Heart left ventricle (tissue), 16 donors: ENCODE measurements at regions not wholly inside any gene's neighbourhood (a gene's known extent, or its start where the extent isn't known, plus 50 kb on each side); places are given as distances from the start of the nearest gene placed in this dataset.

ENCODE experiments used
- ATAC-seq, 4 donors: fragments of 200-7000 bp; cut with Tn5 transposase; one replicate each; pipeline ENCODE4 v1.9.1; 2020 to 2022; ENCODE audit warnings: moderate library complexity in 4 of 4, mild to moderate bottlenecking in 3 of 4, moderate number of reproducible peaks in 1 of 4
- DNase-seq, 5 donors: peaks; one replicate each; pipeline ENCODE4 v3.0.0-alpha.2; 2020
- H3K27ac ChIP-seq, 12 donors: fragments of 200-600 bp; sonication (generic) in 4 of 12; one replicate each; pipeline versions ENCODE4 v1.5.0 to v1.8.0; 2016 to 2022; ENCODE audit warnings: mild to moderate bottlenecking in 2 of 12
- H3K27me3 ChIP-seq, 9 donors: fragments of 200-600 bp; sonication (generic) in 2 of 9; one replicate each; pipeline versions ENCODE4 v1.5.1 to v1.8.0; 2016 to 2022; ENCODE audit warnings: mild to moderate bottlenecking in 3 of 9
- H3K36me3 ChIP-seq, 9 donors: fragments of 200-600 bp; sonication (generic) in 2 of 9; one replicate each; pipeline versions ENCODE4 v1.5.0 to v1.8.0; 2018 to 2022; ENCODE audit warnings: mild to moderate bottlenecking in 2 of 9
- H3K4me1 ChIP-seq, 12 donors: fragments of 200-600 bp; sonication (generic) in 4 of 12; one replicate each; pipeline versions ENCODE4 v1.5.0 to v1.8.0; 2016 to 2022; ENCODE audit warnings: mild to moderate bottlenecking in 3 of 12
- H3K4me3 ChIP-seq, 12 donors: fragments of 200-600 bp; sonication (generic) in 4 of 12; one replicate each; pipeline versions ENCODE4 v1.5.0 to v1.8.0; 2017 to 2022; ENCODE audit warnings: mild to moderate bottlenecking in 9 of 12, moderate library complexity in 4 of 12
- H3K9me3 ChIP-seq, 12 donors: fragments of 200-600 bp; sonication (generic) in 4 of 12; one replicate each; pipeline versions ENCODE4 v1.5.0 to v1.8.0; 2016 to 2022; ENCODE audit warnings: mild to moderate bottlenecking in 1 of 12
- CTCF ChIP-seq, 12 donors: fragments of 200-600 bp; sonication (generic) in 4 of 12; IDR thresholded peaks; one replicate each; pipeline versions ENCODE4 v1.5.0 to v1.8.0; 2018 to 2022; ENCODE audit warnings: antibody characterized with exemption in 12 of 12, mild to moderate bottlenecking in 5 of 12
- POLR2A ChIP-seq, 2 donors: fragments of 450-650 bp; IDR thresholded peaks; one replicate each; pipeline ENCODE4 v1.6.1; 2017; ENCODE audit warnings: antibody characterized with exemption in 2 of 2, mild to moderate bottlenecking in 2 of 2, moderate library complexity in 2 of 2
- whole genome bisulfite sequencing, 4 donors: extraction: QIAGEN DNeasy Blood & Tissue Kit in 2 of 4; methylation state at CpG; one replicate each; pipeline versions ENCODE4 v1.1.5 to v1.1.7; 2013 to 2018; 5-methylcytosine and 5-hydroxymethylcytosine counted together
- intact Hi-C, 10 donors: fragments of 100-400 bp; cut with DNase I; formaldehyde crosslinking; loops; one replicate each; pipeline versions ENCODE4 v1.11.1 to v1.14.2; 2022
- donor health status: ischemic (EF 13 %, LVEDD 7.1; RV severe dilation, severe dysfunction).
- donor health status: healthy with polysubstance abuse.
- donor health status: DM: no; HTN: yes; CAD: no.
- donor health status: DM: no; HTN: no; CAD: no.
- donor health status: ischemic (EF 25% LVEDD 6.9; RV normal size, moderate dysfunction).
- donor health status: ischemic (EF 25% LVEDD 5.7; RV mildly dilated, moderate dysfunction).
- donor health status: healthy.
- donor health status: DM: yes; HTN: yes; CAD: no.
- donor health status: ischemic (EF 35%, LVEDD 5.7; RV mildly dilated, moderate dysfunction).
- donor health status: nonischemic (EF 11% LVEDD 7.7; RV severe dilation, severe dysfunction).
- donor health status: DM: yes; HTN: yes; CAD: no.
- donor health status: PGD.
- donor health status: ischemic (EF 29% LVEDD 5.4; RV normal size, mild dysfunction).
- donor health status: nonischemic (EF 23%, LVEDD 6.1; RV moderate dilation, normal function).

- no peak overlapping the region for H3K27ac ChIP-seq
- no peaks in the 10 kb centered on the region for H3K27me3 ChIP-seq
- DNase-seq (no peak), ATAC-seq (no peak)
- H3K4me3 ChIP-seq = no peak overlapping the region
- WGBS, 4 donors = 65 to 85% (median 75%) methylated on average over 3 of the region's 3 CpGs
- no peaks in the 10 kb centered on the region for H3K36me3 ChIP-seq
- H3K9me3 ChIP-seq = no peaks in the 10 kb centered on the region
- peaks cover 0 to 15% (median 0%) of the 10 kb centered on the region in 12 donors for H3K4me1 ChIP-seq
- TF ChIP-seq CTCF (IDR thresholded peaks at IDR 0.05) (no peak), POLR2A (IDR thresholded peaks at IDR 0.05) (no peak)
- intact Hi-C loops = loop anchor here in 1 of 10 donors (10.0 kb wide), 1 partner anchor 212 kb away; no protein-coding TSS in a partner anchor
These were observed 217.8 kb upstream of the SOX9 start for GRCh38 chr17:71902894-71903506.

GRCh38 chr17:71905376-71906031, 215.3 kb upstream of the SOX9 start:
- intact Hi-C loops = loop anchor here in 1 of 10 donors (10.0 kb wide), 1 partner anchor 209 kb away; no protein-coding TSS in a partner anchor
- TF ChIP-seq POLR2A (IDR thresholded peaks at IDR 0.05) (no peak), CTCF (IDR thresholded peaks at IDR 0.05) (no peak)
- 90 to 97% (median 95%) methylated on average over 3 of the region's 3 CpGs for WGBS, 4 donors

GRCh38 chr17:71909155-71909554, 211.7 kb upstream of the SOX9 start:
- Histone ChIP-seq H3K4me1 (no peaks in the 10 kb centered on the region), H3K27me3 (no peaks in the 10 kb centered on the region), H3K27ac (no peak overlapping the region), H3K36me3 (no peaks in the 10 kb centered on the region), H3K4me3 (no peak overlapping the region), H3K9me3 (no peaks in the 10 kb centered on the region)
- intact Hi-C loops = loop anchor here in 1 of 10 donors (10.0 kb wide), 1 partner anchor 206 kb away; no protein-coding TSS in a partner anchor
- 71 to 83% (median 75%) methylated on average over 5 of the region's 5 CpGs for WGBS, 4 donors
- ATAC-seq = no peak
- DNase-seq = no peak
- no peak for TF ChIP-seq CTCF (IDR thresholded peaks at IDR 0.05)
- TF ChIP-seq POLR2A (IDR thresholded peaks at IDR 0.05) = no peak

More at GRCh38 chr17:71905376-71906031, 215.3 kb upstream of the SOX9 start:
- no peaks in the 10 kb centered on the region for H3K36me3 ChIP-seq
- H3K27me3 ChIP-seq = no peaks in the 10 kb centered on the region
- no peak for ATAC-seq
- H3K9me3 ChIP-seq = no peaks in the 10 kb centered on the region
- DNase-seq = no peak
- H3K4me3 ChIP-seq = no peak overlapping the region
- peaks cover 0 to 5% (median 0%) of the 10 kb centered on the region in 12 donors for H3K4me1 ChIP-seq
- H3K27ac ChIP-seq = no peak overlapping the region

- no peaks in the 10 kb centered on the region for H3K36me3 ChIP-seq
- intact Hi-C loops = no loop called here
- DNase-seq = no peak
- H3K27me3 ChIP-seq = no peaks in the 10 kb centered on the region
- no peaks in the 10 kb centered on the region for H3K9me3 ChIP-seq
- TF ChIP-seq CTCF (IDR thresholded peaks at IDR 0.05) = no peak
- TF ChIP-seq POLR2A (IDR thresholded peaks at IDR 0.05) = no peak
- ATAC-seq = no peak
- no peak overlapping the region for H3K4me3 ChIP-seq
- no peaks in the 10 kb centered on the region for H3K4me1 ChIP-seq
- WGBS, 4 donors = 73 to 79% (median 79%) methylated on average over 3 of the region's 3 CpGs
- H3K27ac ChIP-seq = no peak overlapping the region
These were observed 210.8 kb upstream of the SOX9 start for GRCh38 chr17:71910002-71910401.
